Osteoblast (primary cell): ENCODE measurements at regions not wholly inside any gene's neighbourhood (a gene's known extent, or its start where the extent isn't known, plus 50 kb on each side); places are given as distances from the start of the nearest gene placed in this dataset.

Source experiments
- DNase-seq: peaks from one replicate; pipeline ENCODE4 v3.0.0; 2011; ENCODE audit warnings: low spot score, mixed read lengths; ENCODE audit not compliant: insufficient read length; ENCODE audit errors: missing footprints
- H2AFZ ChIP-seq: 2 replicates; pipeline ENCODE4 v1.6.0; 2011; ENCODE audit warnings: mild to moderate bottlenecking, low read length
- H3K27ac ChIP-seq: 2 replicates; pipeline ENCODE4 v1.5.1; 2011; ENCODE audit warnings: mild to moderate bottlenecking, low read depth, low read length, moderate library complexity
- H3K27me3 ChIP-seq: 2 replicates; pipeline ENCODE4 v1.6.0; 2012; ENCODE audit warnings: mild to moderate bottlenecking, control low read depth, inconsistent platforms, low read length, moderate library complexity; ENCODE audit not compliant: insufficient read depth
- H3K36me3 ChIP-seq: 2 replicates; pipeline ENCODE4 v1.5.1; 2011; ENCODE audit warnings: mild to moderate bottlenecking, low read length, control low read depth, moderate library complexity; ENCODE audit not compliant: insufficient read depth
- H3K4me1 ChIP-seq: 2 replicates; pipeline ENCODE4 v1.5.1; 2011; ENCODE audit warnings: mild to moderate bottlenecking, low read length, control low read depth, moderate library complexity; ENCODE audit not compliant: insufficient read depth
- H3K4me2 ChIP-seq: 2 replicates; pipeline ENCODE4 v1.6.0; 2011; ENCODE audit warnings: mild to moderate bottlenecking, low read length; ENCODE audit not compliant: insufficient read depth
- H3K4me3 ChIP-seq: fragments of 200-600 bp; sonication (generic); 3 replicates; pipeline ENCODE4 v1.5.1; 2012; ENCODE audit warnings: mild to moderate bottlenecking, low read length, inconsistent platforms; ENCODE audit not compliant: insufficient read depth
- H3K79me2 ChIP-seq: 2 replicates; pipeline ENCODE4 v1.6.0; 2012; ENCODE audit warnings: mild to moderate bottlenecking, low read length, control low read depth, inconsistent platforms; ENCODE audit not compliant: insufficient read depth
- H3K9me3 ChIP-seq: 2 replicates; pipeline ENCODE4 v1.5.1; 2011; ENCODE audit warnings: low read depth, low read length, control low read depth
- H4K20me1 ChIP-seq: 2 replicates; pipeline ENCODE4 v1.6.0; 2012; ENCODE audit warnings: mild to moderate bottlenecking, low read length, control low read depth; ENCODE audit not compliant: insufficient read depth
- CTCF ChIP-seq: IDR thresholded peaks from 2 replicates; pipeline ENCODE4 v1.5.1; 2011; ENCODE audit warnings: mild to moderate bottlenecking, low read depth, low read length, moderate library complexity; ENCODE audit errors: extremely low read depth

GRCh38 chr12:67798768-67799167 is 150.2 kb downstream of the DYRK2 start:
- H3K27me3 ChIP-seq, result no peaks in the 10 kb centered on the region
- no peaks in the 10 kb centered on the region for H3K9me3 ChIP-seq
- H3K36me3 ChIP-seq, result no peaks in the 10 kb centered on the region
- H2AFZ ChIP-seq, result no peak overlapping the region
- no peak overlapping the region for H3K4me2 ChIP-seq
- H3K27ac ChIP-seq, result no peak overlapping the region
- TF ChIP-seq CTCF, result no peak
- peaks cover 21% of the 10 kb centered on the region for H3K4me1 ChIP-seq
- no peaks in the 10 kb centered on the region for H4K20me1 ChIP-seq
- no peak for DNase-seq
- no peaks in the 10 kb centered on the region for H3K79me2 ChIP-seq
- H3K4me3 ChIP-seq, result no peak overlapping the region

DNA sequence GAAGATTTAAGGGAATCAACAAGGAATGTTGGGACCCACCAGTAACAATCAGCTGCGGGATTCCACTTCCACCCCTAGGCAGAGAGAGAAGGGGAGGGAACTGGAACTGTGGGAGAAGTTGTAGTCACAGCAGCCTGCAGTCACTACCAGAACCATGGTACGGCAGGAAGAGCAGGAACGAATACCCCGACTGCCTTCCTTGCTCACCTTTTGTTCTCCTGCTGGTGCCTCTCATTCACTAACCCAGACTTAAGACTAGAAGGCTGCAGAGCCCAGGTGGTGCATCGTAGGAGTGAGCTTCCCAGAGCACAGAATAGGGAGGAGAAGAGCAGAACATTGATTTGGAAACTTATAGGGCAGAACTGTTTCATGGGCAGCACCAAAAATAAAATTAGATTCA is 154.2 kb downstream of the DYRK2 start:
- Histone ChIP-seq H3K27ac (no peak overlapping the region), H3K4me2 (no peak overlapping the region), H3K4me1 (peaks cover 5% of the 10 kb centered on the region), H3K36me3 (no peaks in the 10 kb centered on the region), H4K20me1 (no peaks in the 10 kb centered on the region), H3K9me3 (no peaks in the 10 kb centered on the region), H3K79me2 (no peaks in the 10 kb centered on the region), H3K27me3 (no peaks in the 10 kb centered on the region), H2AFZ (no peak overlapping the region), H3K4me3 (no peak overlapping the region)
- DNase-seq, result no peak
- TF ChIP-seq CTCF, result no peak

DNA sequence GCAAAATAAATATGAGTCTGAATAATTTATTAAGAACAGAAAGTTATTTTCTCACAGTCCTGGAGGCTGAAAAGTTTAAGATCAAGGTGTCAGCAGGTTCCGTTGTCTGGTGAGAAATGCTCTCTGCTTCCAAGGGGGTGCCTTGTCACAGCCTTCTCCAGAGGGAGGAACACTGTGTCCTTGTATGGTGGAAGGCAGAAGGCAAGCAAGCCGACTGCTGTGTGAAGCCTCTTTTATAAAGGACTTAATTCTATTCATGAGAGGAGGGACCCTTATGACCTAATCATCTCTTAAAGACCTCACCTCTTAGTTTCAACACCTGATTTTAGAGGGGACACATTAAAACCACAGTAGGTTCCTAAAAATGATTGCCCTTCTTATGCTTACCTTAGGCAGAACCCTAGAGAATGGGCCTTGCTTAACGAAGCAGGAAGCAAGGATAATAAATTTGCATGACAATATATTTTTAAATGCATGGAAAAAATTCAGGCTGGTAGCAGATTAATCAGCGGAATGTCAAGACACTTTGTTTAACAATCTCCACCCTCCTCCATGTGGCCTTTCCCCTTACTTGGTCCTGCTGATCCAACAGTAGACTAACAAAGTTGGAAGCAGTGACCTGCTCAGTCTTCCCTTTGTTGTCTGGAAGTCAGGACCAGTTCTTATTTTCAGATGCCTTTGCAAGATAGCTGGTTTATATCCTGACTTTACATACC is 154.9 kb downstream of the DYRK2 start:
- no peaks in the 10 kb centered on the region for H3K79me2 ChIP-seq
- H3K9me3 ChIP-seq, result no peaks in the 10 kb centered on the region
- no peak overlapping the region for H3K4me3 ChIP-seq
- H3K36me3 ChIP-seq, result no peaks in the 10 kb centered on the region
- no peak overlapping the region for H3K4me2 ChIP-seq
- H3K4me1 ChIP-seq, result peaks cover 12% of the 10 kb centered on the region
- H3K27me3 ChIP-seq, result no peaks in the 10 kb centered on the region
- H2AFZ ChIP-seq, result no peak overlapping the region
- no peak for DNase-seq
- no peak for TF ChIP-seq CTCF
- H4K20me1 ChIP-seq, result no peaks in the 10 kb centered on the region
- H3K27ac ChIP-seq, result no peak overlapping the region

GRCh38 chr12:67804168-67804567 is 155.6 kb downstream of the DYRK2 start:
- Histone ChIP-seq H3K36me3 (no peaks in the 10 kb centered on the region), H4K20me1 (no peaks in the 10 kb centered on the region), H2AFZ (no peak overlapping the region), H3K4me2 (no peak overlapping the region), H3K79me2 (no peaks in the 10 kb centered on the region), H3K4me1 (peaks cover 13% of the 10 kb centered on the region), H3K9me3 (no peaks in the 10 kb centered on the region), H3K27me3 (no peaks in the 10 kb centered on the region), H3K4me3 (no peak overlapping the region), H3K27ac (no peak overlapping the region)
- no peak for TF ChIP-seq CTCF
- no peak for DNase-seq
